Endothelial cell of hepatic sinusoid (primary cell): ENCODE measurements at regions not wholly inside any gene's neighbourhood (a gene's known extent, or its start where the extent isn't known, plus 50 kb on each side); places are given as distances from the start of the nearest gene placed in this dataset.
"Not testable (repeated sequence)": the region's sequence is repeated elsewhere in the genome, so short reads cannot be mapped to it uniquely, and the experiment has no call there.

Experiments used
- in situ Hi-C: cut with HindIII; loops from 2 replicates; pipeline ENCODE4 v1.10.0; 2017; ENCODE audit warnings: low sequenced_read_pairs

GRCh38 chr11:25742800-25743199 is 589.1 kb upstream of the ANO3 start:
- in situ Hi-C loops: loop anchor here (5.0 kb wide), 1 partner anchor 85 kb away; no protein-coding TSS in a partner anchor

GRCh38 chr11:25755381-25755780 is 576.5 kb upstream of the ANO3 start:
- in situ Hi-C loops: no loop called here

GRCh38 chr11:25755918-25756584 is 575.9 kb upstream of the ANO3 start:
- in situ Hi-C loops: no loop called here

GRCh38 chr11:25758145-25758661 is 573.7 kb upstream of the ANO3 start:
- in situ Hi-C loops: no loop called here

GRCh38 chr11:25766332-25767015 is 565.5 kb upstream of the ANO3 start:
- in situ Hi-C loops: no loop called here

- in situ Hi-C loops: no loop called here
These were observed 562.6 kb upstream of the ANO3 start for GRCh38 chr11:25769287-25769686.

GRCh38 chr11:25771605-25772004 is 560.3 kb upstream of the ANO3 start:
- in situ Hi-C loops: no loop called here

- in situ Hi-C loops: no loop called here
These were observed 556.3 kb upstream of the ANO3 start for GRCh38 chr11:25775603-25776002.

GRCh38 chr11:25776238-25776637 is 555.7 kb upstream of the ANO3 start:
- in situ Hi-C loops: no loop called here

- in situ Hi-C loops: no loop called here
These were observed 554.6 kb upstream of the ANO3 start for GRCh38 chr11:25777343-25777742.

- in situ Hi-C loops: no loop called here
These were observed 552.9 kb upstream of the ANO3 start for GRCh38 chr11:25779033-25779432.

- in situ Hi-C loops: no loop called here
These were observed 544.5 kb upstream of the ANO3 start for GRCh38 chr11:25787416-25787815.

GRCh38 chr11:25790396-25790795 is 541.5 kb upstream of the ANO3 start:
- in situ Hi-C loops: no loop called here

- in situ Hi-C loops: no loop called here
These were observed 538.3 kb upstream of the ANO3 start for GRCh38 chr11:25793637-25794036.

GRCh38 chr11:25794804-25795203 is 537.1 kb upstream of the ANO3 start:
- in situ Hi-C loops: no loop called here

GRCh38 chr11:25816411-25816810 is 515.5 kb upstream of the ANO3 start:
- in situ Hi-C loops: no loop called here

- in situ Hi-C loops: no loop called here
These were observed 507.2 kb upstream of the ANO3 start for GRCh38 chr11:25824688-25825087.

GRCh38 chr11:25831485-25831884 is 500.4 kb upstream of the ANO3 start:
- in situ Hi-C loops: not testable (repeated sequence)

GRCh38 chr11:25838918-25839625 is 492.9 kb upstream of the ANO3 start:
- in situ Hi-C loops: no loop called here

GRCh38 chr11:25844811-25845210 is 487.1 kb upstream of the ANO3 start:
- in situ Hi-C loops: no loop called here

- in situ Hi-C loops: no loop called here
These were observed 476.0 kb upstream of the ANO3 start for GRCh38 chr11:25855916-25856315.

GRCh38 chr11:25859776-25860175 is 472.2 kb upstream of the ANO3 start:
- in situ Hi-C loops: no loop called here
